GM12872 (cell line): ENCODE measurements at regions not wholly inside any gene's neighbourhood (a gene's known extent, or its start where the extent isn't known, plus 50 kb on each side); places are given as distances from the start of the nearest gene placed in this dataset.

Experiments used
- CTCF ChIP-seq: IDR thresholded peaks from 3 replicates; pipeline ENCODE4 v1.5.1; 2011; ENCODE audit warnings: low read depth, mild to moderate bottlenecking, low read length, moderate library complexity; ENCODE audit not compliant: insufficient read depth

DNA sequence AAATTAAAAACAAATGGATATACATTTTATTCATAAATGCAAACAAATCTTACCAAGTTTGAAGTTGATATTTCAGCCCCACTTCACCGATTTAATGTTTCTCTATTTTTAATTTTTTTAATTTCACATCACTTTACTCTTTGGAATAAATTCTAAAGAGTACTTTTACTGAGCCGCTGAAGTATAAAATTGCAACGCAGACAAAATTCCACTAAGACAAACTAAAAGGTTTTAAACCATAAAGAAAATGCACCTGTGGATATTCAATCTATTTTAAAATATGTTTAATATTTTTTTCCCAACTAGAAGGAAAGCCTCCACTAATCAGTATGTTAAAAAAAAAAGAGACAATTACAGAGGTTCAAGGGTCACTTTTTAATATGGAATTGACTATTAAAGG is 1073.9 kb upstream of the CRIM1 start:
- TF ChIP-seq CTCF = no peak

DNA sequence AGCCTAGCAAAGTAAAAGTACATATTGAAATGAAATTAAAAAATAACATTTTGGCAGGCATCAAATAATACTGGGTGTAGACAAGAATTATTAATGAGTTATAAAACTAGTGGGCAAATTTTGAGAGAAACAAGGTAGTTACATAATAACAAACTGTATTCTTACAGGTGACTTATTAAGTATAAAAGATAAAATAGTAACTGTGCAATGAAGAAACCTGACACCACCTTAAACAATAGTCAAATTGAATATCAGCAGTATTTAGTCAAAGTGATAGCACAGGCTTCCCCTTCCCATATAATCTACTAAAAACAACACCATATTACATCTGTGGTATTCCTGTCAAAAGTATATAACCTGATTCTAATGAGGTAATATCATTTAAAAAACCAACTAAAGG is 1099.8 kb upstream of the CRIM1 start:
- TF ChIP-seq CTCF = no peak

DNA sequence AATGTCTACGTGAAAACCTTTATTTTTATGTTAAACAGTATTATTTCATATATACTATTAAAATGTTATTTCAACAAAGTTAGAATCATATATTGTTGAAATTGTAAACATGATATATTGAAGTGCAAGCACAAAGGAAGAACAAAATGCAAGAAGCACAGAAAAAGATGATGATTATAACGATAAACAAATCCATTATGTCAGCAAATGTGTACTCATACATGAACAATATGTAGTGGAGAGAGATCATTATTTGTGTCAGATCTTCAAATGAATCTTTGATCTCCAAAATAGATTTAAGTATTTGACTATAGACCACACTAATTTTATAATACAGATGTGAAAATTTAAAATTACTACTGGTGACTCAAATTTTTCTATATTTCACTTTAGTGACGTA is 1104.4 kb upstream of the CRIM1 start:
- TF ChIP-seq CTCF = no peak

DNA sequence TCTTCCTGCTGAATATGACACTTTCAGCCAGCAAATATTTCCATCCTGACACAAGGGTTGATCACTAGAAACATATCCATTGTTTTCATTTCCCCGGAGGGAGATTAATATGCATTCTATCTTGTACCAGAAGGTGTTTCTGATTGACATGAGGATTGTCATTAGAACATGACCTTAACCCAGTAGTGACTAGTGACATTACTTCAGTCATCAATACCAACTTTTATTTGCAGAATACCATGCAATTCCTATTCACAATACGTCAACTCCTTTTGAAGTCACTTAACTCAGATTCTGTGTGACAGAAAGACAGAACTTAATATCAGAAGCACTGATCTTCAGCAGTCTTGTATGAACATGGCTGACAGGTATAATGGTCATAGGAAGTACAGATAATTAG is 1108.9 kb upstream of the CRIM1 start:
- no peak for TF ChIP-seq CTCF

DNA sequence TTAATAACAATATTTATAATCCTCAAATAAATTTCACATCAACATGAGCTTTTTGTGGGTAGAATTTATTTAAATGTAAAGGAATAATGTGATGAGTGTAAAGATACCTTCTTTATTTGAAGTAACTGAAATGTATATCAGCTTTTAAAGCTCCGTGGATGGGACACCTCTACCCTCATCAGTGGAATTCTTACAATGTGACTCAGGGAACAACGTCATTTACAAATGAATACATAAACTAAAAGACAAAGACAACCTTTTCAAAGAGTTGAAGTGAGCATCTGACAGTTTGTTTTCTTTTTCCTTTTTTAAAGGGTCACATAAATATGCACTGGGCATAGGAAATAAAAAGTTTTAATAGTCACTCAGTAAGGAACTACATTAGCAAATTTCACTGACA is 1127.0 kb upstream of the CRIM1 start:
- no peak for TF ChIP-seq CTCF

GRCh38 chr2:35220461-35220860 is 1135.1 kb upstream of the CRIM1 start:
- TF ChIP-seq CTCF = no peak

GRCh38 chr2:35204881-35205280 is 1150.7 kb upstream of the CRIM1 start:
- no peak for TF ChIP-seq CTCF

DNA sequence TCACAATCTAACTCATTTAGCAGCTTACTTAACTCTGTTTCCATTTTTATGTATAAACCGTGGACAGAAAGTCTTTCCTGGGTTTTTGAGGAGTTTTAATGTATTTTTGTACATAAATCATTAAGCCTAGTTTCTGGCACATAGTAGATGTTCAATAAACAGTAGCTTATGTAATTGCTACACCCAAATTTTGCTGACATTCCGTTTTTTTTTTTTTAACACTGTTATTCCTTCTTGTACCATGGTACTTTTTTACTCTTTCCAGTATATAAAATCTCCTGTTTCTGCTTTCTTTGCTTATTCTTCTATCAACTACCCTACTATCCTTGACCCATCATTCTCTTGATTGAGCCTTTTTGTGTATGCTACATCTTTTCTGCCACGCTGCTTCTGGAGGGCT is 1151.3 kb upstream of the CRIM1 start:
- no peak for TF ChIP-seq CTCF
